LNCAP (cell line): ENCODE measurements at regions not wholly inside any gene's neighbourhood (a gene's known extent, or its start where the extent isn't known, plus 50 kb on each side); places are given as distances from the start of the nearest gene placed in this dataset.

ENCODE experiments used
- TF ChIP-seq, protein P1 (sequence below): fragments of 450-650 bp; IDR thresholded peaks from 2 replicates; pipeline ENCODE4 v1.5.1; 2017; ENCODE audit warnings: mild to moderate bottlenecking

- TF ChIP-seq, protein P1, sequence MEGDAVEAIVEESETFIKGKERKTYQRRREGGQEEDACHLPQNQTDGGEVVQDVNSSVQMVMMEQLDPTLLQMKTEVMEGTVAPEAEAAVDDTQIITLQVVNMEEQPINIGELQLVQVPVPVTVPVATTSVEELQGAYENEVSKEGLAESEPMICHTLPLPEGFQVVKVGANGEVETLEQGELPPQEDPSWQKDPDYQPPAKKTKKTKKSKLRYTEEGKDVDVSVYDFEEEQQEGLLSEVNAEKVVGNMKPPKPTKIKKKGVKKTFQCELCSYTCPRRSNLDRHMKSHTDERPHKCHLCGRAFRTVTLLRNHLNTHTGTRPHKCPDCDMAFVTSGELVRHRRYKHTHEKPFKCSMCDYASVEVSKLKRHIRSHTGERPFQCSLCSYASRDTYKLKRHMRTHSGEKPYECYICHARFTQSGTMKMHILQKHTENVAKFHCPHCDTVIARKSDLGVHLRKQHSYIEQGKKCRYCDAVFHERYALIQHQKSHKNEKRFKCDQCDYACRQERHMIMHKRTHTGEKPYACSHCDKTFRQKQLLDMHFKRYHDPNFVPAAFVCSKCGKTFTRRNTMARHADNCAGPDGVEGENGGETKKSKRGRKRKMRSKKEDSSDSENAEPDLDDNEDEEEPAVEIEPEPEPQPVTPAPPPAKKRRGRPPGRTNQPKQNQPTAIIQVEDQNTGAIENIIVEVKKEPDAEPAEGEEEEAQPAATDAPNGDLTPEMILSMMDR = no peak
Measured at GRCh38 chr3:25273582-25274171, 154.4 kb upstream of the RARB start.

GRCh38 chr3:25277503-25277902, 150.6 kb upstream of the RARB start:
- TF ChIP-seq, protein P1 = no peak

DNA sequence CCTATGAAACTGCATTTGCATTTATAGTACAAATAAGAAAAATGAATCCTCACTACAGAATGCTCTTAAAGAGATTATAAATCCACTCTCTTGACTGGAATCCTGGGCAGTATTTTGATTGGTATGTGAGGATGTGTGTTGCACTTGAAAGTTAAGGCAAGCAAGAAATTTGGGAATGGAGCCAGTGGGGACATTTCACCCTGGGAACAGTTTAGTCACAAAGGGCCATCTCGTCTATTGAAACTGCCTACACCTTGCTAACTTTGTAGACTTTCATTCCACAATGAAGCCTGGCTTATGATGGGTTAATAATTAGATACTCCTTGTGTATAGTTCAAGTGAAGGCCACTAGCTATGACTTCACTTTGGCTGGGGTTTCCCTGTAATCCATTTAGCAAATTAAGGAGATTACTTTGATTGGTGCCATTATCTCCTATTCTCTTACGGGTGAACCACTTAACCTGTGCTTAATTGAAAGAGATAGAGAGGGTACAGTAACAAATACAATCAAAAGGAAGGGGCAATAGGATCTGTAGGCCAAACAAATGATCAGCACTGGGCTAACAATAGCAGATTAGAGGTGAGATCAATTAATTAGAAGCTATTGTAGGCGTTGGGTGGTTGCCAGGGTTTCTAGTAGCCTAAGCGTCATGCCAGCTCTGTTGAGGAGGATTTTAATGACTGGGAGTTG, 146.9 kb upstream of the RARB start:
- TF ChIP-seq, protein P1 = no peak

DNA sequence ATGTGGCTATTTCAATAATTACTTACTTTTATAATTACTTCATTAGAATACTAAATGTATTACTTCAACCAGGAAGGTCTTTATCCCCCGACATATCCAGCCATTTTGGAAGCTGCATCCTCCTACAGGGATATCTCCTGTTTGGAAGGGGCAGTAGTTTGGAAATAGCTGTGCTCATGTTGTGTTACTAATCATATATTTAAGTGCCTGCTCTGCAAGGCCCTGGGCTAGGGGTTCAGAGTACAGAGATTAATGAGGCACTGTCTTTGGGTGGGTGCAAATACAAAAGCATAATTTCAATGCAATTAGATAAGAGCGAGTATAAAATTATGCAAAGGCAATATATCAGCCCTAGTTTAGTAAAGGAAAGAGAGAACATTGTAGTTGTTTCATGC, 146.3 kb upstream of the RARB start:
- TF ChIP-seq, protein P1 = no peak

GRCh38 chr3:25283613-25284012, 144.4 kb upstream of the RARB start:
- TF ChIP-seq, protein P1 = no peak

DNA sequence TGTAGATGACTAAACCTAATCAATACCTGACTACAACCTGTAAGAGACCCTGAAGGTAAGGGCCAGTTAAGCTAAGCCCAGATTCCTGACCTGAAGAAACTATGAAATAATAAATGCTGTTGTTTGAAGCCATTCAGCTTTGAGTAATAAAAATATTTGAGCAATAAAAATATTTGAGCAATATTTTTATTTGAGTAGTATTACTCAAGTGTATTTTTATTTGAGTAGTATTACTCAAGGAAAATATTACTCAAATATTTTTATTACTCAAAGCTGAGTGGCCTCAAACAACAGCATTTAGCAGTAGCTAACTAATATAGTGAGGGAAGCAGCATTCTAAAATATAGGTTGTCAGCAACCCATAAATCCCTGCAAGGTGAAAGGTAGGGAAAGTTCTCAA, 143.8 kb upstream of the RARB start:
- TF ChIP-seq, protein P1 = no peak

- TF ChIP-seq, protein P1 = no peak
Measured at GRCh38 chr3:25287291-25287884, 140.7 kb upstream of the RARB start.
